ENCODE measurements at regions not wholly inside any gene's neighbourhood (a gene's known extent, or its start where the extent isn't known, plus 50 kb on each side); places are given as distances from the start of the nearest gene placed in this dataset.
"Not testable (repeated sequence)": the region's sequence is repeated elsewhere in the genome, so short reads cannot be mapped to it uniquely, and the experiment has no call there.

- no peak for DNase-seq
These were observed 102.3 kb upstream of the LARP1 start for GRCh38 chr5:154652746-154653417.

- DNase-seq: not testable (repeated sequence)
These were observed 103.4 kb upstream of the LARP1 start for GRCh38 chr5:154651795-154652194.

GRCh38 chr5:154648706-154649105 lies 106.5 kb upstream of the LARP1 start:
- DNase-seq: no peak

GRCh38 chr5:154648229-154648628 lies 106.9 kb upstream of the LARP1 start:
- DNase-seq: no peak

- DNase-seq: no peak
These were observed 107.4 kb upstream of the LARP1 start for GRCh38 chr5:154647761-154648145.

GRCh38 chr5:154647114-154647760 lies 107.9 kb upstream of the LARP1 start:
- peak; percentile 27 for DNase-seq

GRCh38 chr5:154646745-154647113 lies 108.4 kb upstream of the LARP1 start:
- DNase-seq: peak; percentile 18

GRCh38 chr5:154644745-154645411 lies 110.3 kb upstream of the LARP1 start:
- DNase-seq: no peak

GRCh38 chr5:154642499-154643245 lies 112.5 kb upstream of the LARP1 start:
- no peak for DNase-seq

GRCh38 chr5:154640213-154640831 lies 114.9 kb upstream of the LARP1 start:
- not testable (repeated sequence) for DNase-seq

GRCh38 chr5:154636786-154637185 lies 118.4 kb upstream of the LARP1 start:
- not testable (repeated sequence) for DNase-seq

GRCh38 chr5:154636271-154636670 lies 118.9 kb upstream of the LARP1 start:
- not testable (repeated sequence) for DNase-seq

GRCh38 chr5:154633744-154634143 lies 121.4 kb upstream of the LARP1 start:
- DNase-seq: not testable (repeated sequence)

- DNase-seq: no peak
These were observed 124.0 kb upstream of the LARP1 start for GRCh38 chr5:154631141-154631540.

GRCh38 chr5:154630410-154630809 lies 124.8 kb upstream of the LARP1 start:
- no peak for DNase-seq

GRCh38 chr5:154628685-154629084 lies 126.5 kb upstream of the LARP1 start:
- no peak for DNase-seq

GRCh38 chr5:154627698-154628678 lies 127.2 kb upstream of the LARP1 start:
- no peak for DNase-seq

- DNase-seq: no peak
These were observed 128.2 kb upstream of the LARP1 start for GRCh38 chr5:154626876-154627557.

GRCh38 chr5:154625031-154625430 lies 130.1 kb upstream of the LARP1 start:
- no peak for DNase-seq

GRCh38 chr5:154624341-154624740 lies 130.8 kb upstream of the LARP1 start:
- DNase-seq: no peak

GRCh38 chr5:154620411-154620810 lies 134.8 kb upstream of the LARP1 start:
- no peak for DNase-seq

All from stimulated activated CD4-positive, alpha-beta T cell treated with anti-CD3 and anti-CD28 coated beads, Interleukin-15, amount 100 ng/mL, for 24 hours (primary cell).